Neutrophil (primary cell): ENCODE measurements at regions not wholly inside any gene's neighbourhood (a gene's known extent, or its start where the extent isn't known, plus 50 kb on each side); places are given as distances from the start of the nearest gene placed in this dataset.

Experiments used
- H3K27ac ChIP-seq: fragments of 200-600 bp; sonication (generic); 2 replicates; pipeline ENCODE4 v1.5.1; 2016; ENCODE audit warnings: mild to moderate bottlenecking, moderate library complexity
- H3K27me3 ChIP-seq: fragments of 200-600 bp; sonication (generic); 2 replicates; pipeline ENCODE4 v1.6.0; 2016; ENCODE audit warnings: mild to moderate bottlenecking
- H3K36me3 ChIP-seq: fragments of 200-600 bp; sonication (generic); 2 replicates; pipeline ENCODE4 v1.5.1; 2017
- H3K4me1 ChIP-seq, 2 experiments: fragments of 200-600 bp in 1 of 2; sonication (generic) in 1 of 2; 1 replicate in 1 of 2; 2 replicates in 1 of 2; pipeline versions ENCODE4 v1.5.1 to v1.6.1; 2013 to 2016; ENCODE audit warnings: low read depth in 1 of 2, low read length in 1 of 2, mild to moderate bottlenecking in 1 of 2, moderate library complexity in 1 of 2; ENCODE audit not compliant: control insufficient read depth in 1 of 2, insufficient read depth in 1 of 2
- H3K4me3 ChIP-seq, 2 experiments: fragments of 200-600 bp in 1 of 2; sonication (generic) in 1 of 2; 1 replicate in 1 of 2; 2 replicates in 1 of 2; pipeline ENCODE4 v1.5.1; 2013 to 2016; ENCODE audit warnings: low read depth in 1 of 2, low read length in 1 of 2, mild to moderate bottlenecking in 1 of 2, moderate library complexity in 1 of 2
- H3K9me3 ChIP-seq: fragments of 200-600 bp; sonication (generic); 2 replicates; pipeline ENCODE4 v1.5.1; 2016
- CTCF ChIP-seq: fragments of 200-600 bp; sonication (generic); IDR thresholded peaks from 2 replicates; pipeline ENCODE4 v1.5.1; 2016; ENCODE audit warnings: antibody characterized with exemption

GRCh38 chr5:86760661-86761060 lies 142.9 kb downstream of the COX7C start:
- Histone ChIP-seq H3K27ac (no peak overlapping the region), H3K4me1 (no peaks in the 10 kb centered on the region), H3K27me3 (no peaks in the 10 kb centered on the region), H3K36me3 (no peaks in the 10 kb centered on the region), H3K4me3 (no peak overlapping the region), H3K9me3 (no peaks in the 10 kb centered on the region)
- TF ChIP-seq CTCF: no peak

GRCh38 chr5:86763929-86764328 lies 146.2 kb downstream of the COX7C start:
- Histone ChIP-seq H3K4me1 (no peaks in the 10 kb centered on the region), H3K9me3 (no peaks in the 10 kb centered on the region), H3K4me3 (no peak overlapping the region), H3K27ac (no peak overlapping the region), H3K36me3 (no peaks in the 10 kb centered on the region), H3K27me3 (no peaks in the 10 kb centered on the region)
- TF ChIP-seq CTCF: no peak

- no peaks in the 10 kb centered on the region for H3K36me3 ChIP-seq
- no peaks in the 10 kb centered on the region for H3K4me1 ChIP-seq
- TF ChIP-seq CTCF: no peak
- no peaks in the 10 kb centered on the region for H3K9me3 ChIP-seq
- no peak overlapping the region for H3K27ac ChIP-seq
- H3K4me3 ChIP-seq: no peak overlapping the region
- no peaks in the 10 kb centered on the region for H3K27me3 ChIP-seq
Observed at GRCh38 chr5:86765778-86766502, 148.2 kb downstream of the COX7C start.

- no peak for TF ChIP-seq CTCF
- H3K27ac ChIP-seq: no peak overlapping the region
- no peaks in the 10 kb centered on the region for H3K27me3 ChIP-seq
- H3K4me3 ChIP-seq: no peak overlapping the region
- H3K36me3 ChIP-seq: no peaks in the 10 kb centered on the region
- H3K9me3 ChIP-seq: no peaks in the 10 kb centered on the region
- no peaks in the 10 kb centered on the region for H3K4me1 ChIP-seq
Observed at GRCh38 chr5:86768699-86769202, 151.0 kb downstream of the COX7C start.

- H3K27me3 ChIP-seq: no peaks in the 10 kb centered on the region
- no peak overlapping the region for H3K4me3 ChIP-seq
- H3K9me3 ChIP-seq: peaks cover 3% of the 10 kb centered on the region
- H3K36me3 ChIP-seq: no peaks in the 10 kb centered on the region
- no peaks in the 10 kb centered on the region for H3K4me1 ChIP-seq
- TF ChIP-seq CTCF: no peak
- H3K27ac ChIP-seq: no peak overlapping the region
Observed at GRCh38 chr5:86780018-86780417, 162.3 kb downstream of the COX7C start.
